NT2/D1 (cell line): ENCODE measurements at regions not wholly inside any gene's neighbourhood (a gene's known extent, or its start where the extent isn't known, plus 50 kb on each side); places are given as distances from the start of the nearest gene placed in this dataset.

ENCODE experiments used
- YY1 ChIP-seq: IDR thresholded peaks from 2 replicates; pipeline ENCODE4 v1.6.1; 2011; ENCODE audit not compliant: insufficient read length, insufficient read depth
- ZNF274 ChIP-seq: IDR thresholded peaks from 2 replicates; pipeline ENCODE4 v1.6.1; 2011; ENCODE audit warnings: mild to moderate bottlenecking, low read depth, low read length

GRCh38 chr1:242806324-242806723, 281.8 kb upstream of the PLD5 start:
- TF ChIP-seq ZNF274 (no peak), YY1 (no peak)
